H1 (cell line): ENCODE measurements at regions not wholly inside any gene's neighbourhood (a gene's known extent, or its start where the extent isn't known, plus 50 kb on each side); places are given as distances from the start of the nearest gene placed in this dataset.

ENCODE experiments used
- NRF1 ChIP-seq: IDR thresholded peaks from 2 replicates; pipeline ENCODE4 v1.6.1; 2011; ENCODE audit warnings: mild to moderate bottlenecking, low read depth, low read length, improper control_type of control experiment
- PHF8 ChIP-seq: fragments of 200-600 bp; sonication (generic); conservative IDR thresholded peaks from 2 replicates; pipeline ENCODE4 v1.7.1; 2012; ENCODE audit warnings: low read depth, mild to moderate bottlenecking, inconsistent platforms, low read length, moderate library complexity
- TCF12 ChIP-seq: IDR thresholded peaks from 2 replicates; pipeline ENCODE4 v1.6.1; 2011; ENCODE audit warnings: low read depth, mild to moderate bottlenecking, low read length

DNA sequence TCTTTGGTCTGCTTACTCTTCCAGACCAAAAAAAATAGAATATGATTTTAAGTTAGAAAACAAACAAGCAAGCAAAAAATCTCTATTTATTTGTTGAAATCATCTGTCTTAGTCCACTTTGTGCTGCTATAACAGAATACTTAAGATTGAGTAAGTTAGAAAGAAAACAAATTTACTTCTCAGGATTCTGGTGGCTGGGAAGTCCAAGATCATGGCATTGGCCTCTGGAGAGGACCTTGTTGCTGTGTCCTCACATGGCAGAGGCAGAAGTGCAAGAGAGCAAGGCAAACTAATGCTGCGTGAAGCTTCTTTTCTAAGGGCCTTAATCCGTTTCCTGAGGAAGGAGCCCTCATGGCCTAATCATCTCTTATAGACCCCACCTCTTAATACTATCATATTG lies 156.2 kb downstream of the SPP2 start (continued):
- TF ChIP-seq TCF12 (no peak), PHF8 (no peak), NRF1 (no peak)
- TF ChIP-seq, all 59 proteins: peak for 0
